Erythroblast (primary cell): ENCODE measurements at regions not wholly inside any gene's neighbourhood (a gene's known extent, or its start where the extent isn't known, plus 50 kb on each side); places are given as distances from the start of the nearest gene placed in this dataset.
"Not testable (repeated sequence)": the region's sequence is repeated elsewhere in the genome, so short reads cannot be mapped to it uniquely, and the experiment has no call there.

ENCODE experiments used
- GATA1 ChIP-seq: IDR thresholded peaks from 2 replicates; pipeline ENCODE4 v1.6.1; 2011; ENCODE audit warnings: low read depth, mild to moderate bottlenecking, control low read depth, low read length, moderate library complexity
- POLR2A ChIP-seq: IDR thresholded peaks from 2 replicates; pipeline ENCODE4 v1.6.1; 2011; ENCODE audit warnings: mild to moderate bottlenecking, low read length

DNA sequence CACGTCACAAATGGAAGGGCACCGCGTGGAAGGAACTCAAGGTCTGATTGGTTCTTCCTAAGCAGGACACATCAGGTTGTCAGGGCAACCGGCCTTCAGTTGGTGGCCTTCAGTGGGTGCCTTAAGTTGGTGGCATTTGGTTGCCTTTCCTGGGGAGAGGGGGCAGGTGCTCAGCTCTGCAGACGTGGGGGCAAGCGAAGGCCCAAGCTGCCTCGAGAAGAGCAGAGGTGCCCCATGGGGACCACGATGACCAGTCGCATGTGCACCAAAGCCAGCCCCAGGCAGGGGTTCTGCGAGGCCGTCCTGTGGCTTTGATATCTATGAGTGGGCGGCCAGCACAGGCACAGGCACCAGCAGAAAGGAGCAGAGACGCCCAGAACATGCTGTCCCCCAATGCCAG is 1742.8 kb upstream of the DEFB115 start:
- TF ChIP-seq POLR2A, GATA1: not testable (repeated sequence)
